ENCODE measurements at regions not wholly inside any gene's neighbourhood (a gene's known extent, or its start where the extent isn't known, plus 50 kb on each side); places are given as distances from the start of the nearest gene placed in this dataset.

GRCh38 chr3:34808287-34808686 lies 831.0 kb upstream of the ARPP21 start:
- Histone ChIP-seq H3K4me3 (ENCODE audit: control insufficient read depth in 1 of 7, extremely low read depth in 1 of 7, insufficient read depth in 4 of 7, low read depth in 2 of 7, low read length in 6 of 7) (no peak overlapping the region), H3K27me3 (replicated peaks in 2 of 5; ENCODE audit: control insufficient read depth in 4 of 5, insufficient read depth in 5 of 5, low read length in 4 of 5) (no peaks in the 10 kb centered on the region), H3K4me1 (ENCODE audit: control extremely low read depth in 1 of 4, control insufficient read depth in 4 of 4, insufficient read depth in 4 of 4, low read length in 3 of 4) (no peaks in the 10 kb centered on the region), H3K27ac (ENCODE audit: insufficient read depth in 1 of 2, low read depth in 1 of 2, low read length in 2 of 2, poor library complexity in 1 of 2, severe bottlenecking in 2 of 2) (no peak overlapping the region), H3K36me3 (ENCODE audit: control insufficient read depth in 4 of 4, insufficient read depth in 4 of 4, low read length in 3 of 4) (no peaks in the 10 kb centered on the region), H3K9me3 (ENCODE audit: control extremely low read depth in 1 of 5, control insufficient read depth in 4 of 5, insufficient read depth in 2 of 5, low read depth in 1 of 5, low read length in 4 of 5) (no peaks in the 10 kb centered on the region)
- ChIA-PET CTCF (no interaction called here), POLR2A (no interaction called here)
- no CpG with 5 or more reads among the region's 1 CpG for WGBS (ENCODE audit: insufficient coverage)
- DNase-seq = no peak

GRCh38 chr3:34828847-34829246 lies 810.5 kb upstream of the ARPP21 start:
- no peak for DNase-seq
- peaks cover 0 to 3% (median 0%) of the 10 kb centered on the region in 5 experiments for H3K9me3 ChIP-seq (ENCODE audit: control extremely low read depth in 1 of 5, control insufficient read depth in 4 of 5, insufficient read depth in 2 of 5, low read depth in 1 of 5, low read length in 4 of 5)
- no peaks in the 10 kb centered on the region for H3K36me3 ChIP-seq (ENCODE audit: control insufficient read depth in 4 of 4, insufficient read depth in 4 of 4, low read length in 3 of 4)
- ChIA-PET POLR2A (no interaction called here), CTCF (no interaction called here)
- H3K27me3 ChIP-seq (replicated peaks in 2 of 5; ENCODE audit: control insufficient read depth in 4 of 5, insufficient read depth in 5 of 5, low read length in 4 of 5) = no peaks in the 10 kb centered on the region
- H3K27ac ChIP-seq (ENCODE audit: insufficient read depth in 1 of 2, low read depth in 1 of 2, low read length in 2 of 2, poor library complexity in 1 of 2, severe bottlenecking in 2 of 2) = no peak overlapping the region
- no peak overlapping the region for H3K4me3 ChIP-seq (ENCODE audit: control insufficient read depth in 1 of 7, extremely low read depth in 1 of 7, insufficient read depth in 4 of 7, low read depth in 2 of 7, low read length in 6 of 7)
- H3K4me1 ChIP-seq (ENCODE audit: control extremely low read depth in 1 of 4, control insufficient read depth in 4 of 4, insufficient read depth in 4 of 4, low read length in 3 of 4) = no peaks in the 10 kb centered on the region
- no CpG with 5 or more reads among the region's 2 CpGs for whole genome bisulfite sequencing (ENCODE audit: insufficient coverage)

DNA sequence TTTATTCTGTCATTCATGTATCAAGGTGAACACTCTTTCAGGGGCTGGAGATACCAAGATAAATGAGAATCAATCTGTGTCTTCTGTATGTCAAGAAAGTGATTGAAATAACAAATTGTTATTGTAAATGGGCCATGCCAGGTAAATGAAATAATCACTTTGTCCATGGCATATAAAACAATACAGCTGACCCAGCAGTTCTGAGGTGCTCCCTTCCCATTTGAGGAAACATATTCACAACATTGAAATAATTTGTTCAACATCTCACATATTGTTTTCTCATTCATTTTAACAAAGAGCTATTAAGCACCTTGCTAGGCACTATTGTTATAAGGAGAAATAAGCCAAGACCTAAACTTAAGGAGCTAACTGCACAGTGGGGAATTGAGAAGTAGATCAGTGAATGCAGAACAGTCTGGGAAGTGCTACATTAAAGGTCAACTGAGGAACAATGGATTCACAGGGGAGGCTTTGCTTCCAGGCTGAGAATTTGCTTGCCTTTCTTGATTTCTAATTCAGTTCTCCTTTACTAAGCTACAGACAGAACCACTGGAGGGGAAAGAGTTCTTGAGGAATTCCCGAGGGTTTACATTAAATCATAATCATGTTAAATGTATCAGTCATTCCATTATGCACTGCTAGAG lies 806.3 kb upstream of the ARPP21 start:
- WGBS (ENCODE audit: insufficient coverage) = no CpG with 5 or more reads among the region's 1 CpG
- POLR2A ChIA-PET = no interaction called here
- Histone ChIP-seq H3K36me3 (ENCODE audit: control insufficient read depth in 4 of 4, insufficient read depth in 4 of 4, low read length in 3 of 4) (no peaks in the 10 kb centered on the region), H3K27me3 (replicated peaks in 2 of 5; ENCODE audit: control insufficient read depth in 4 of 5, insufficient read depth in 5 of 5, low read length in 4 of 5) (no peaks in the 10 kb centered on the region), H3K27ac (ENCODE audit: insufficient read depth in 1 of 2, low read depth in 1 of 2, low read length in 2 of 2, poor library complexity in 1 of 2, severe bottlenecking in 2 of 2) (no peak overlapping the region), H3K4me1 (ENCODE audit: control extremely low read depth in 1 of 4, control insufficient read depth in 4 of 4, insufficient read depth in 4 of 4, low read length in 3 of 4) (no peaks in the 10 kb centered on the region), H3K4me3 (ENCODE audit: control insufficient read depth in 1 of 7, extremely low read depth in 1 of 7, insufficient read depth in 4 of 7, low read depth in 2 of 7, low read length in 6 of 7) (no peak overlapping the region), H3K9me3 (ENCODE audit: control extremely low read depth in 1 of 5, control insufficient read depth in 4 of 5, insufficient read depth in 2 of 5, low read depth in 1 of 5, low read length in 4 of 5) (peaks cover 0 to 3% (median 0%) of the 10 kb centered on the region in 5 experiments)
- no peak for DNase-seq
- CTCF ChIA-PET = interaction anchor here (1.6 kb wide), 1 partner anchor 10 kb away, joined by 3 read pairs; no protein-coding TSS in a partner anchor

GRCh38 chr3:34837848-34838741 lies 801.2 kb upstream of the ARPP21 start:
- Histone ChIP-seq H3K4me1 (ENCODE audit: control extremely low read depth in 1 of 4, control insufficient read depth in 4 of 4, insufficient read depth in 4 of 4, low read length in 3 of 4) (no peaks in the 10 kb centered on the region), H3K4me3 (ENCODE audit: control insufficient read depth in 1 of 7, extremely low read depth in 1 of 7, insufficient read depth in 4 of 7, low read depth in 2 of 7, low read length in 6 of 7) (no peak overlapping the region), H3K9me3 (ENCODE audit: control extremely low read depth in 1 of 5, control insufficient read depth in 4 of 5, insufficient read depth in 2 of 5, low read depth in 1 of 5, low read length in 4 of 5) (no peaks in the 10 kb centered on the region), H3K27me3 (replicated peaks in 2 of 5; ENCODE audit: control insufficient read depth in 4 of 5, insufficient read depth in 5 of 5, low read length in 4 of 5) (peaks cover 0 to 3% (median 0%) of the 10 kb centered on the region in 5 experiments), H3K27ac (ENCODE audit: insufficient read depth in 1 of 2, low read depth in 1 of 2, low read length in 2 of 2, poor library complexity in 1 of 2, severe bottlenecking in 2 of 2) (no peak overlapping the region), H3K36me3 (ENCODE audit: control insufficient read depth in 4 of 4, insufficient read depth in 4 of 4, low read length in 3 of 4) (no peaks in the 10 kb centered on the region)
- CTCF ChIA-PET = no interaction called here
- DNase-seq = no peak
- POLR2A ChIA-PET = no interaction called here
- WGBS (ENCODE audit: insufficient coverage) = 80% methylated on average over 1 of the region's 4 CpGs

- POLR2A ChIA-PET = no interaction called here
- DNase-seq = no peak
- no peak overlapping the region for H3K27ac ChIP-seq (ENCODE audit: insufficient read depth in 1 of 2, low read depth in 1 of 2, low read length in 2 of 2, poor library complexity in 1 of 2, severe bottlenecking in 2 of 2)
- no peaks in the 10 kb centered on the region for H3K36me3 ChIP-seq (ENCODE audit: control insufficient read depth in 4 of 4, insufficient read depth in 4 of 4, low read length in 3 of 4)
- no peaks in the 10 kb centered on the region for H3K4me1 ChIP-seq (ENCODE audit: control extremely low read depth in 1 of 4, control insufficient read depth in 4 of 4, insufficient read depth in 4 of 4, low read length in 3 of 4)
- H3K9me3 ChIP-seq (ENCODE audit: control extremely low read depth in 1 of 5, control insufficient read depth in 4 of 5, insufficient read depth in 2 of 5, low read depth in 1 of 5, low read length in 4 of 5) = no peaks in the 10 kb centered on the region
- CTCF ChIA-PET = interaction anchor here (1.7 kb wide), 1 partner anchor 10 kb away, joined by 3 read pairs; no protein-coding TSS in a partner anchor
- peaks cover 0 to 3% (median 0%) of the 10 kb centered on the region in 5 experiments for H3K27me3 ChIP-seq (replicated peaks in 2 of 5; ENCODE audit: control insufficient read depth in 4 of 5, insufficient read depth in 5 of 5, low read length in 4 of 5)
- WGBS (ENCODE audit: insufficient coverage) = no CpG with 5 or more reads among the region's 4 CpGs
- no peak overlapping the region for H3K4me3 ChIP-seq (ENCODE audit: control insufficient read depth in 1 of 7, extremely low read depth in 1 of 7, insufficient read depth in 4 of 7, low read depth in 2 of 7, low read length in 6 of 7)
These were observed 796.4 kb upstream of the ARPP21 start for GRCh38 chr3:34842706-34843480.

DNA sequence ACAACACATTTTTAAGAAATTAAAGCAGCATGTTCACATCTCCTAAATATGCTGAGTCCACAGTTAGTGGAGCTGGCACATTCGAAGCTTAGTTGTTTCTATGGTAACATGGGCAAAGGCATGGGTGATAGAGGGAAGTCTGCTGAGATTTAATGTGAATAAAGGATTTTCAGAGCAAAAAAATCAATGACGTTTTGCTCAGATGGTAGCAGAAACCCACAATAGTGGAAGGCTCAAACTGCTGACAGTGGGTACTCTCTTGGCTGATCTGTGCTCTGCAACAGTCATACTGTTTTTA lies 795.1 kb upstream of the ARPP21 start:
- H3K4me1 ChIP-seq (ENCODE audit: control extremely low read depth in 1 of 4, control insufficient read depth in 4 of 4, insufficient read depth in 4 of 4, low read length in 3 of 4) = no peaks in the 10 kb centered on the region
- H3K4me3 ChIP-seq (ENCODE audit: control insufficient read depth in 1 of 7, extremely low read depth in 1 of 7, insufficient read depth in 4 of 7, low read depth in 2 of 7, low read length in 6 of 7) = no peak overlapping the region
- H3K27ac ChIP-seq (ENCODE audit: insufficient read depth in 1 of 2, low read depth in 1 of 2, low read length in 2 of 2, poor library complexity in 1 of 2, severe bottlenecking in 2 of 2) = no peak overlapping the region
- 22% methylated on average over 1 of the region's 2 CpGs for WGBS (ENCODE audit: insufficient coverage)
- CTCF ChIA-PET = interaction anchor here (1.7 kb wide), 1 partner anchor 11 kb away, joined by 3 read pairs; no protein-coding TSS in a partner anchor
- DNase-seq = no peak
- no peaks in the 10 kb centered on the region for H3K27me3 ChIP-seq (replicated peaks in 2 of 5; ENCODE audit: control insufficient read depth in 4 of 5, insufficient read depth in 5 of 5, low read length in 4 of 5)
- H3K36me3 ChIP-seq (ENCODE audit: control insufficient read depth in 4 of 4, insufficient read depth in 4 of 4, low read length in 3 of 4) = no peaks in the 10 kb centered on the region
- no peaks in the 10 kb centered on the region for H3K9me3 ChIP-seq (ENCODE audit: control extremely low read depth in 1 of 5, control insufficient read depth in 4 of 5, insufficient read depth in 2 of 5, low read depth in 1 of 5, low read length in 4 of 5)
- POLR2A ChIA-PET = no interaction called here

DNA sequence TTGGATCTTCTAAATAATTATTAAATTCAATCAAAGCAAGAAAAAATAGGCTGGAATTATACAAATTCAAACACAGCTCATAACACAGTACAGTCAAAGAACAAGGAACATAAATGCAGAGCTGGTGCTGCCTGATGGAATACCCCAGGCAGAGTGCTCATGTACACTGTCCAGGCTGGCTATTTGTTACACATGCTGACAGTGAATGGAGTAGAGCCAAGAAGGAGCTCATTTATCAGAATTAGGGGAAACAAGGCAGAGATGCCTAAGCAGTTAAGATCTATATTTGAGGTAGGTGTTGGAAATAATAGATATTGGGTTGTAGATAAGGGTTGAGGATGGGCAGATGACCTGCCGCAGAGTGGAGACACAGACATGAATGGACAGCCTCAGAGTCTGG lies 788.2 kb upstream of the ARPP21 start:
- Histone ChIP-seq H3K27ac (ENCODE audit: insufficient read depth in 1 of 2, low read depth in 1 of 2, low read length in 2 of 2, poor library complexity in 1 of 2, severe bottlenecking in 2 of 2) (no peak overlapping the region), H3K4me1 (ENCODE audit: control extremely low read depth in 1 of 4, control insufficient read depth in 4 of 4, insufficient read depth in 4 of 4, low read length in 3 of 4) (peaks cover 0 to 4% (median under 1%) of the 10 kb centered on the region in 4 experiments), H3K4me3 (ENCODE audit: control insufficient read depth in 1 of 7, extremely low read depth in 1 of 7, insufficient read depth in 4 of 7, low read depth in 2 of 7, low read length in 6 of 7) (no peak overlapping the region), H3K9me3 (ENCODE audit: control extremely low read depth in 1 of 5, control insufficient read depth in 4 of 5, insufficient read depth in 2 of 5, low read depth in 1 of 5, low read length in 4 of 5) (no peaks in the 10 kb centered on the region), H3K36me3 (ENCODE audit: control insufficient read depth in 4 of 4, insufficient read depth in 4 of 4, low read length in 3 of 4) (no peaks in the 10 kb centered on the region), H3K27me3 (replicated peaks in 2 of 5; ENCODE audit: control insufficient read depth in 4 of 5, insufficient read depth in 5 of 5, low read length in 4 of 5) (no peaks in the 10 kb centered on the region)
- DNase-seq = no peak
- WGBS (ENCODE audit: insufficient coverage) = 100% methylated on average over 1 of the region's 1 CpG
- CTCF ChIA-PET = no interaction called here
- POLR2A ChIA-PET = no interaction called here
